ENCODE measurements at regions not wholly inside any gene's neighbourhood (a gene's known extent, or its start where the extent isn't known, plus 50 kb on each side); places are given as distances from the start of the nearest gene placed in this dataset.

DNA sequence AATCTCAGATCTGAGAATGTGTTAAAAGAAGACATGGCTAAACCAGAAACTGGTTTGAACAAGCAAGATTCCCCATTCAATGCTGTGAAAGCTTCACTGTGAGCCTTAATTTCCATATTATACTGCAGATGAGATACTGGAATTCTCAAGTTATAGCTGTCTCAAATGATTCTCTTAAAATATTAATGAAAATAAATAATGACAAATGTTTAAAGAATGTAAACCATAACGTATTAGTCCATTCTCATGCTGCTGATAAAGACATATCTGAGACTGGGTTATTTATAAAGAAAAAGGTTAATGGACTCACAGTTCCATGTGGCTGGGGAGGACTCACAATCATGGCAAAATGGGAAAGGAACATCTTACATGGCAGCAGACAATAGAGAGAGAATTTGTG, 667.8 kb downstream of the SLITRK1 start:
- Histone ChIP-seq H3K4me1 (replicated peaks) (no peaks in the 10 kb centered on the region), H3K4me3 (no peak overlapping the region), H3K27me3 (replicated peaks; ENCODE audit: insufficient read depth) (no peaks in the 10 kb centered on the region), H3K27ac (no peak overlapping the region), H3K36me3 (no peaks in the 10 kb centered on the region), H3K9me3 (no peaks in the 10 kb centered on the region)
- 64% methylated on average over 1 of the region's 1 CpG for WGBS
- TF ChIP-seq POLR2A (IDR thresholded peaks at IDR 0.05) (no peak), POLR2AphosphoS5 (IDR thresholded peaks at IDR 0.05) (no peak)
- TF ChIP-seq, protein P1, sequence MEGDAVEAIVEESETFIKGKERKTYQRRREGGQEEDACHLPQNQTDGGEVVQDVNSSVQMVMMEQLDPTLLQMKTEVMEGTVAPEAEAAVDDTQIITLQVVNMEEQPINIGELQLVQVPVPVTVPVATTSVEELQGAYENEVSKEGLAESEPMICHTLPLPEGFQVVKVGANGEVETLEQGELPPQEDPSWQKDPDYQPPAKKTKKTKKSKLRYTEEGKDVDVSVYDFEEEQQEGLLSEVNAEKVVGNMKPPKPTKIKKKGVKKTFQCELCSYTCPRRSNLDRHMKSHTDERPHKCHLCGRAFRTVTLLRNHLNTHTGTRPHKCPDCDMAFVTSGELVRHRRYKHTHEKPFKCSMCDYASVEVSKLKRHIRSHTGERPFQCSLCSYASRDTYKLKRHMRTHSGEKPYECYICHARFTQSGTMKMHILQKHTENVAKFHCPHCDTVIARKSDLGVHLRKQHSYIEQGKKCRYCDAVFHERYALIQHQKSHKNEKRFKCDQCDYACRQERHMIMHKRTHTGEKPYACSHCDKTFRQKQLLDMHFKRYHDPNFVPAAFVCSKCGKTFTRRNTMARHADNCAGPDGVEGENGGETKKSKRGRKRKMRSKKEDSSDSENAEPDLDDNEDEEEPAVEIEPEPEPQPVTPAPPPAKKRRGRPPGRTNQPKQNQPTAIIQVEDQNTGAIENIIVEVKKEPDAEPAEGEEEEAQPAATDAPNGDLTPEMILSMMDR (IDR thresholded peaks at IDR 0.05): no peak
- intact Hi-C loops (cut with DNase I): no loop called here
- DNase-seq (ENCODE audit: low spot score): no peak

DNA sequence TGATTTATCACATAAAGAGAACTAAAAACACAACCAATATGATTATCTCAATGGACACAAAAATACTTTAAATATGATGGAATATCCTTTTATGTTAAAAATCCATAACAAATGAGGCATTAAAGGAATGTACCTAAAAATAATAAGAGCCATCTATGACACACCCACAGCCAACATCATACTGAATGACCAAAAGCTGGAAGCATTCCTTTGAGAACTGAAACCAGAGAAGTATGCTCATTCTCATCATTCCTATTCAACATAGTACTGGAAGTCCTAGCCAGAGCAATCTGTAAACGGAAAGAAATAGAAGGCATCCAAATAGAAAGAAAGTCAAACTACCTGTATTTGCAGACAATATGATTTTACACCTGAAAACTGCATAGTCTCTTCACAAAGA, 671.0 kb downstream of the SLITRK1 start:
- no peak overlapping the region for H3K4me3 ChIP-seq
- no peaks in the 10 kb centered on the region for H3K27me3 ChIP-seq (replicated peaks; ENCODE audit: insufficient read depth)
- no peaks in the 10 kb centered on the region for H3K36me3 ChIP-seq
- H3K27ac ChIP-seq: no peak overlapping the region
- intact Hi-C loops (cut with DNase I): no loop called here
- DNase-seq (ENCODE audit: low spot score): no peak
- no peaks in the 10 kb centered on the region for H3K4me1 ChIP-seq (replicated peaks)
- no peak for TF ChIP-seq POLR2A (IDR thresholded peaks at IDR 0.05)
- no peak for TF ChIP-seq POLR2AphosphoS5 (IDR thresholded peaks at IDR 0.05)
- TF ChIP-seq, protein P1 (IDR thresholded peaks at IDR 0.05): no peak
- no peaks in the 10 kb centered on the region for H3K9me3 ChIP-seq
- WGBS: 84% methylated on average over 1 of the region's 1 CpG

DNA sequence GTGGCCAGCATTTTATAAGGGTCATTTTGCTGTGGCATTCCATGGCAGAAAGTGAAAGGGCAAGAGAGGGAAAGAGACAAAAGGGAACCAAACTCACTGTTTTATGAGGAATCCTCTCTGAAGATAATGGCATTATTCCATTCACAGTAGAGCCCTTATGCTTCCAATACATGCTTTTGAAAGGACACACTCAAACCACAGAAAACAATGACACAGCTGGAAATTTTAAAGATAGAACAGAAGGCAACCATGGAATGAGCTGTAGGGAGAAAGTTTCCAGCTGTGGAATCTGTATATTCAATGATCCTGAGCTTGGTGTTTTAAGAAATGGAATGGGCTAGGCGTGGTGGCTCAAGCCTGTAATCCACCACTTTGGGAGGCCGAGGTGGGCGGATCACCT, 677.4 kb downstream of the SLITRK1 start:
- no peak overlapping the region for H3K4me3 ChIP-seq
- H3K4me1 ChIP-seq (replicated peaks): no peaks in the 10 kb centered on the region
- H3K27me3 ChIP-seq (replicated peaks; ENCODE audit: insufficient read depth): no peaks in the 10 kb centered on the region
- intact Hi-C loops (cut with DNase I): no loop called here
- H3K36me3 ChIP-seq: no peaks in the 10 kb centered on the region
- 89% methylated on average over 3 of the region's 3 CpGs for WGBS
- no peak overlapping the region for H3K27ac ChIP-seq
- DNase-seq (ENCODE audit: low spot score): no peak
- H3K9me3 ChIP-seq: no peaks in the 10 kb centered on the region
- TF ChIP-seq POLR2AphosphoS5 (IDR thresholded peaks at IDR 0.05): no peak
- TF ChIP-seq, protein P1 (IDR thresholded peaks at IDR 0.05): no peak
- TF ChIP-seq POLR2A (IDR thresholded peaks at IDR 0.05): no peak

DNA sequence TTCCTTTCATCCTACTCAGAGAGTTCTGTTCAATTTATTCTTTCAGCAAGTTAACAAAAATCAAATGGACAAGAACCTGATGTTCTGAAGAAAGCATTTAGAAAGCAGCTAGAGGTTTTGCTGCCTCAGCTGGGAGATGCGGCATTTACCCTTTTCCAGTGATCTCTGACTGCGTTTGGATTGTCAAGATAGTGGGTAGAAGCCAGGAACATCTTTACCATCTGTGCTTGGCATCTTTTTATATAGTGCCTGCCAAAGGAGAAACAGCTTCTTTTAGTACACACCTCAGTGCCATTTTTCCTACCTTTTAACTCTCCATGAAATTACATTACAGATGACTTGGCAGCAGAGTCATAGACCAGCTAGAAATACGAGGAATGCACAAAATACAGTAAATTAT, 680.8 kb downstream of the SLITRK1 start:
- intact Hi-C loops (cut with DNase I): no loop called here
- Histone ChIP-seq H3K4me1 (replicated peaks) (no peaks in the 10 kb centered on the region), H3K27me3 (replicated peaks; ENCODE audit: insufficient read depth) (no peaks in the 10 kb centered on the region), H3K9me3 (no peaks in the 10 kb centered on the region), H3K36me3 (no peaks in the 10 kb centered on the region), H3K27ac (no peak overlapping the region), H3K4me3 (no peak overlapping the region)
- 51% methylated on average over 3 of the region's 3 CpGs for WGBS
- TF ChIP-seq POLR2AphosphoS5 (IDR thresholded peaks at IDR 0.05): no peak
- no peak for DNase-seq (ENCODE audit: low spot score)

DNA sequence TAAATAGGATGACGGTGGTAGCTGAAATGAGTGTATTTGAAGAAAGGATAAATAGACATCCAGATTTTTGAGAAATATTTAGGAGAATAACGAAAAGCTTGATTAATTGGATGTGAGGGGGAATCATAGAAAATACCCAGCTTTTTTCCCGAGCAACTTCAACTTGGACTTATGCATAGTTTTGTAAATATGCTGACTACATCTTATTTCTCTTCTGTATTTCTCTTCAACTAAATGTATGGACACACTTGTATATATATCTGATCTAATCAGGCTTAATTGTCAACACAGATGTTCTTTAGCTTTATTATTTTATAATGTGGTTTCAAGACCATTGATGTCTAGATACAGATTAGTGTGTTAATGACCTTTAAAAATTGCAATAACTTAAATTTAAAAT, 685.0 kb downstream of the SLITRK1 start:
- intact Hi-C loops (cut with DNase I): no loop called here
- no peak for DNase-seq (ENCODE audit: low spot score)
- H3K36me3 ChIP-seq: no peaks in the 10 kb centered on the region
- no peaks in the 10 kb centered on the region for H3K9me3 ChIP-seq
- no peak for TF ChIP-seq POLR2A (IDR thresholded peaks at IDR 0.05)
- TF ChIP-seq, protein P1 (IDR thresholded peaks at IDR 0.05): no peak
- no peak for TF ChIP-seq POLR2AphosphoS5 (IDR thresholded peaks at IDR 0.05)
- H3K27ac ChIP-seq: no peak overlapping the region
- WGBS: 75% methylated on average over 3 of the region's 3 CpGs
- no peaks in the 10 kb centered on the region for H3K27me3 ChIP-seq (replicated peaks; ENCODE audit: insufficient read depth)
- H3K4me3 ChIP-seq: no peak overlapping the region
- no peaks in the 10 kb centered on the region for H3K4me1 ChIP-seq (replicated peaks)
